ENCODE measurements at regions not wholly inside any gene's neighbourhood (a gene's known extent, or its start where the extent isn't known, plus 50 kb on each side); places are given as distances from the start of the nearest gene placed in this dataset.

- no peak for TF ChIP-seq CTCF (IDR thresholded peaks at IDR 0.05)
These were observed 190.0 kb upstream of the CIBAR2 start for GRCh38 chr16:85302018-85302847.

- TF ChIP-seq CTCF (IDR thresholded peaks at IDR 0.05) = no peak
These were observed 190.6 kb upstream of the CIBAR2 start for GRCh38 chr16:85302848-85303353.

- peak; percentile 55; the same call in 1 of the 2 replicates for TF ChIP-seq CTCF (IDR thresholded peaks at IDR 0.05)
These were observed 191.1 kb upstream of the CIBAR2 start for GRCh38 chr16:85303354-85303883.

DNA sequence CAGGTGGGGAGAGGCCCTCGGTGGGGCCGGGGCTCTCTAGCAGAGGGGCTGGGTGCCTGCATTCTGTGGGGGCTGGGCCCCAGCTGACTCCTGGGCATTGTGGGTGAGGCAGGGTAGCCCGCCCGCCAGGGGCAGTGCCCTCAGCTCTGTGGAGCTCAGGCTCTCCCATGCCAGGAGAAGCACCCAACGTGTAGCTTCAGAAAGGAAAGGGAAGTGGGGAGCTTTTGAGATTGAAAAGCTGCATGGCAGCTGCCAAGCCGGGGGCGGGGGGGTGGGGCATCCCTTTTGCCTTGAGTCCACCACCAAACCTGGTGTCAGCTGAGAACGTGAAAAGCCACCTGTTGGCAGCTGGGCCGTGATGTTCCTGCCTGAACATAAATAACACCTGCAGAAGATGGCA lies 192.1 kb upstream of the CIBAR2 start:
- no peak for TF ChIP-seq CTCF (IDR thresholded peaks at IDR 0.05)

GRCh38 chr16:85306071-85306792 lies 194.0 kb upstream of the CIBAR2 start:
- no peak for TF ChIP-seq CTCF (IDR thresholded peaks at IDR 0.05)

DNA sequence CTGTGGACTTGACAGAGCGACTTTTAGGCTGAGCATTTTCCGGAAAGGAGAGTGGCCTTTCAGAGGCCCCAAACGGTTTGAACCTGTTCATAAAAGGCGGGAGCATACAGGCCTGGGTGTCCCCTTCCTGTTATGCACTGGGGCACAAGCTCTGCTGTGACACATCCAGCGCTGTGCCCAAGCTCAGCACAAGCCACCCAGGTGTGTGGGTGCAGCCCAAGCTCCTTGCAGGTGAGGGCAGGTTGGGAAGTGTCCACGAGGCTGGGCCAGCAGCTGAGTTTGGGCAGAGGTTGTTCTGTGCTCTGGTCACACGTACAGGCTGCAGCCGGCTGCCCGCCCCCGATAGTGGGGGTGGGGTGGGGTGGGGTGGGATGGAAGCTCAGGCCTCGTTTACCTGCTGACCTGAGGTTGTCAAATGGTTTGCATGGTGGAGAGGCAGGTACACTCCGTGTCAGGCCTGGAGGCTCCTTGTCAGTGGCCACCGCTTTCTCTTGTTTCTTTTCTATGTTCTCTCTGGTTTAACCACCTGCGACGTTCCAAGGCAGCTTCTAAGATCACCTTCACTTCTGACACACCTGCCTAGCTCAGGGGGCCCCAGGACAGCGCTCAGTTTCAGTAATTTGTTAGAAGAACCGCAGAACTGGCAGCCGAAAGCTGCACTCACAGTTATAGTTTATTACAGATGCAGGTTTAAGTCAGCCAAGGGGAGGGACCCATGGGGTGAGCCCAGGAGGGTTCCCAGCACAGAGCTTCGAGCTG lies 194.7 kb upstream of the CIBAR2 start:
- no peak for TF ChIP-seq CTCF (IDR thresholded peaks at IDR 0.05)

Measured in LNCAP (cell line).